HG03457 (cell line): ENCODE measurements at regions not wholly inside any gene's neighbourhood (a gene's known extent, or its start where the extent isn't known, plus 50 kb on each side); places are given as distances from the start of the nearest gene placed in this dataset.

Experiments used
- ATAC-seq: cut with Tn5 transposase; IDR thresholded peaks from one replicate; pipeline ENCODE4 v1.9.1; 2021; ENCODE audit warnings: moderate number of reproducible peaks; ENCODE audit not compliant: unreplicated experiment

DNA sequence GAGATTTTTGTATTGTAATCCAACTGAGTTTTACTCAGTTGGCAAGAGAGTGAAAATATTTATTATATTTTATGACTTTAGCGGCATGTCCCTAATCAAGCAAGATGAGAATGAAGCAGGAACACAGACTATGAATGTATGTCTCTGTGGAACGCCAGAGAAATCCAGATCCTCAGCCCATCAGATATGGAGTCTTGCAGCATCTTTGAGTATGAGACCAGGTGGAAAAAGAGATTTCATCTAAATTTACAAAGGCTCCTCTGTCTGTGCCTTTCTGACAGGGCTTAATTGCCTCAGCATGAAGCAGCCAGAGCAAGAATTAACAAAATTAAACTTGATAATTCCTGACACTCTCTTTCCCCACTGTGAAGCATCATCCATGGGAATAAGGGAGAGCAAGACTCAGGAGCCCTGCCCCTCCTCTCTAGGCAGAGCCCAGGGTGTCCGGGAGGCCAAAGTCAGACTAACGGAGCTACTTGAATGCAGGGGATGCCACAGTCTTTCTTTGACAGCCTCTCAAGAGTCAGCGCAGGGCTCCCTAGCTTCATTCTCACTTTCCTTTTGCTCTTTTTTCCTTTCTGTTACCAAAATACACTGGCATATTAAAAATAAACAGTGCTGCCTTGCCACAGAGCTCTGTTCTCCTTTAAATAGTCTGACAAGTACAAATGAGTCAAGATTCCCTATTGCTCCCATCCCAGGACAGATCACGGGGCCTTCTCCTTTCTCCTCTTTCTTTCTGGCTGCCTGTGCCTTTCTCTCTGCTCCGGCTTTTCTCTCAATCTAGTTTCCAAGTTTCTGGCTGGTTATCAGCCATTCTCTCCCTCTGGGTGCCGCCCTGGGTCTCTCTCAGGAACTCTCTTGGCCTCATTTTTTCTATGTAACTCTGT lies 132.2 kb upstream of the INHBA start:
- ATAC-seq = no peak

DNA sequence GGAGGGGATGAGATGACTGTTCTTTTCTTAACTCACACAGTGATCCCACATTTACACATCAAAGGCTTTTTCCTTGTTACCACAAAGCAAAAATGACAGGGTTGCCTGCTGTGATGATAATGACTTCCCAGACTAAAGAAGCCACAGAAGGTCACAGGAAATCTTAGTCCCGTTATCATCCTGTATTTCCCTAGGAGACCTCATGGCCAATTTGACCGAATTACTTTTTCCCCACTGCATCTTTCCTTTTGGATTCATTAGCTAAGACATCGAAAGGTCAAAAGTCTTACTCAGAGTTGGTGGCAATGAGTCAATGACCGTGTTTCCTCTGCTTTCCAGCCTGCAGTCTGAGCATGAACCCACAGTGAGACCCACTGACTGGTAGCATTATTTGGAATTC lies 130.1 kb upstream of the INHBA start:
- no peak for ATAC-seq

DNA sequence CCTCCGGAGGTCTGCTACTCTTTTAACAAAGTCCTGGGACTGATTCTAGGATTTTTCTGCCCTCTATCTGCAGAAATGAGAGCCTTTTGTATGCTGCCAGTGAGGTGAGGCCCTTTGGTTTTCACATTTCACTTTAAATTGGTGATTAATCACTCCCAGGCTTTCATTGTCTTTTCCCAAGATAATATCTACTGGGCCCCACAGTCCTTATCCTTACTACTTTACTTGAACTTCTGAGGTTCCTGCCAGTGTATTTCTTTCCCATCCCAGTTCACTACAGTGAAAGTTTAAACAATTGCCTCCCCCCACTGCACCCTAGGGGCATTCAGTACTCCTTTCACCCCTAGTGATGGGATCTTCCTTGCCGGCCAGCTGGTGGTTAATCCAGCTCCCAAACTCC lies 127.4 kb upstream of the INHBA start:
- no peak for ATAC-seq

DNA sequence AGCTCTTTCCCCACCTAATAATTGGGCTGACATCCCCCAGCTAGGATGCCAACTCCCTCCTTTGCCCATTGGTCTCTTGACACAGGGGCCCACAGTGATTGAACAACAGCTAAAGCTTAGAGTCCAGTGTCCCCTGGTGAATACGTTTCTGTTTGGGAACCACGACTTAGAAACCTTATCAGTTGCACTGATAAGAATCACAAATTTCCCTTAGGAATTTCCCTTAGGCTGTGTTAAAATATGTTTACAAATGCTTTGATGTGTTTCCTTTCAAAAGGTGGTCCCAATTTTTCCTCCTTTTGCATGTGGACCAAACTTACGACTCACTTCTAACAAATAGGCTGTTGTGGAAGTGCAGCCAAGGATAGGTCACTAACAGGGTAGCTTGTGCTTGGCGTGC lies 126.0 kb upstream of the INHBA start:
- ATAC-seq = no peak

DNA sequence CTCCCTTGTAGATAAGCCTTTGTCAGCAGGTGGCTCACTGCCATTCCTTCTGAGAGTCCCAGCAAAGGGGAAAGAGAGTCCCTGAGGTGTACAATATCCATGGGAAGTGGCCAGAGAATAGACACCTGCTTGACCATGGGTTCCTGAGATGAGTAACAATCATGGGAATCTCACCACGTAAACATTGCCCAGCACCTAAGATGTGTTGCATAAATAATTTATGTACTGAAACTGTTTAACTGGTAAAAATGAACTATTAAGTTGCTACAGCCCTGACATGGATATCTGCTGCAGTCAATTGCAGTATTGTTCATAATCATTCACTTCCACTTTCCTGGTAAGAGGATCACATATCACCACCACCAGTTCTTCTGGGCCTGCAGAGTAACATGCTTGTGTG lies 123.8 kb upstream of the INHBA start:
- no peak for ATAC-seq

DNA sequence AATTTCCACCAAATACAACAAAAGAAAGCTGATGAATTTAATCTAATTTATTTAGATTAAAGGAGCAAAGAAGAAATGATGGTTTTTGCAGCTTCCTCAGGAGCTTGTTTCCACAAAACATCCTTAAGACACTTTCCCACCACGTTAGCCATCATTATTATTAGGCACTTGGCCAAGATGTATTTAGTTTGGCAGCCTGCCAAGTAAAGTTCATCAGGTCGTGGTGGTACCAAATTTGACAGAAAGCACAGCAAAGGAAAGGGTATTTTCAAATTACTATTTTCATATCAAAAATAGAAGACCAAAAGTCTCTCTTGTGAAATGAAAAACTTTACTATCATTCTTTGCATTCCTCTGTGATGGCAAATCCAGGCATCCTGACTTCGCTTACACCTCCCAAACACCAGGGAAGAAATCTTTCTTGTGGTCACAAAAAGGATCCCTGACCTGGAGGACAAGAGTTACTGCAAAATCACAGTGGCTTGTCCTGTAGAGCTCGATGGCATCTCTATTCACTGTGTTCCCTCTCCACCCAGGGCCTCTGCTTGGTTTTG lies 123.1 kb upstream of the INHBA start:
- ATAC-seq = no peak

DNA sequence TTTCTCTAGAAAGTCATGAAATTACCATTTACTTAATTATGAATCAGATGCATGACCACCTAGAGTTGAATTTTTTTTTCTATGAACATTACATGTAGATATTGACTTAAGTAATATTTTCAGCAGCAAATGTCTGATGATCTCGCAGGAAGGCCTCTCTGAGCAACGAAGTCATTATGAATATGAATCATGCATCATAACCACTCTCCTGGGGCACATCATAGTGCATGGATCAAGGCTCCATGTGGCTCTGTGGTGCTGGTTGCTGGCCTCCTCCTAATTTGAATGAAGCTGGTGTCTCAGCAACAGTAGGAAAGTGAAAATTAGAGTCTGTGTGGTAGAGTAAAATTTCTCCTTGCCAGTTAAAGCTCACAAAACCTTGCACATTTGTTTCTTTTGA lies 121.4 kb upstream of the INHBA start:
- ATAC-seq = no peak

DNA sequence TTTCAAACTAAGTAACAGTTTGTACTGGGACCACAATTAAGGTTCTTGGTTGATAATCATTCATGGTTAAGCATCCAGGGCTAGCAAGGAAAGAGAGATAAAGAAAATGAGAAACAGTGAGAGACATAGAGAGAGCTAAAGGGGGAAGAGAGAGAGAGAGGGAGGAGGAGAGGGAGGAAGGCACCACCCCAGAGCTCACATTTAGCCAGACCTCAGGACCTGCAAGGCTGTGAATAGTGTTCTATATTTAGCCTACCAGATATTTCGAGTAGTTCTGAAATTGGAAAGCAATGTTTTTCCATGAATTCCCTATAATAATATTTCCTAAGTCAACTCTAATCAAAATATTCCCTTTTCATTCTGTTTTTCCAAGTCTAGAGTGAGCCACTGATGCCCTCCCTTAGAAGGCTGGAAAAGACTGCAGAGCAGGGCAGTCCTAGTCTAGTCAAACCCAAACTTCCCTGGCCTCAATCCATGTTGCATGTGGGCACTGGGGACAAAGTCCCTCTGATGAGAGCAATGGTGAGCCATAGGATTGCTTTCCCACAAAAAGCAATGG lies 119.4 kb upstream of the INHBA start:
- ATAC-seq = no peak

DNA sequence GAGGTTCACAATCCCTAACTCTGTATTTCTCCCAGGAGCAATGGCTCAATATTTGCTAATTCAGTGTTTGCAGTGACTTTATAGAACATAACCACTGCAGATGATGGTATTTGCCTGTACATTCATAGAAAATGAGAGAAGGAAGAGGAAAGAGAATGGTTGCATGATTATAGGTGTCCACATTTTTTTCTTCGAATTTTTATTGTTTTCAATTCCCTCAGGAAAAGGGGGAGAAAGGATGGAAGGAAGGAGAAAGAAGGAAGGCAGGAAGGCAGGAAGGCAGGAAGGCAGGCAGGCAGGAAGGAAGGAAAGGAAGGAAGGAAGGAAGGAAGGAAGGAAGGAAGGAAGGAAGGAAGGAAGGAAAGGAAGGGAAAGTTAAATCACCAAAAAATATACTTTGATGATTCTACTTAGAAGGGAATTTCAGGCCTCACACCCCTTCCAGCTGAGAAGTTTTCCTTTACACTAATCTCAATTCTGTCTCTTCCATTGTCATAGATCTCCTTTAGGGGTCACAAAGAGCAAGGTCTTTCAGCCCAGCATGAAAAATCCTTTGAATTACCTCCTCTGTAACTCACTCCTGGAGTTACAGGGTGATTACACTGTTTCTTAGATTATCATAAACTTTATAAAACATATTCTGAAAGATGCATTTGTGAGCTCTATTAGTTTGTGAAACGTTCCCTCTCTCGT lies 118.8 kb upstream of the INHBA start:
- ATAC-seq = no peak

DNA sequence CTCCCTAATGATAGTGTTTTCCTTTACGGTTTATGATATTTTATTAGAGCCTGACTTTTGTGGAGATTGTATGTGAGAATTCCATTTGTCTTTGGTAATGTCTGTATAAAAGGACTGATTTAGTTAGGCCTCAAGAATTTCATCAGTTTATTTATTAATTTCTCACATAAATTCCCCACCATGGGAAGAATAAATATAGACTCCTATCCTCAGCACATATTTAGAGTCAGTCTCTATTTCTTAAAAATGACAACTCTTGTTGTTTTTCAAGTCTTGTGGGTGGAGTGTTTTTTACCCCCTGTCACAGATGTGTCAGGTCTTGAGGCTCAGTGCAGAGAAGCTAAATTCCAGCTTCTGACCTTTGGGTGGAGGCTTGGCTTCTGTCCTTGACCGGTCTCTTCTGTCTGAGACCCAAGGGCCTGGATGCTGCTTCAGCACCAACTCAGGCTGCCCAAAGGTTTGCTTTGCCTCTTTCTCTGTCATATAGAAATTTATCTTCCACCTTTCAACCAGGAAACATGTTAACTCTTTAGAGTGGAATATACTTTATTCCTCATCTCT lies 117.3 kb upstream of the INHBA start:
- ATAC-seq = no peak

DNA sequence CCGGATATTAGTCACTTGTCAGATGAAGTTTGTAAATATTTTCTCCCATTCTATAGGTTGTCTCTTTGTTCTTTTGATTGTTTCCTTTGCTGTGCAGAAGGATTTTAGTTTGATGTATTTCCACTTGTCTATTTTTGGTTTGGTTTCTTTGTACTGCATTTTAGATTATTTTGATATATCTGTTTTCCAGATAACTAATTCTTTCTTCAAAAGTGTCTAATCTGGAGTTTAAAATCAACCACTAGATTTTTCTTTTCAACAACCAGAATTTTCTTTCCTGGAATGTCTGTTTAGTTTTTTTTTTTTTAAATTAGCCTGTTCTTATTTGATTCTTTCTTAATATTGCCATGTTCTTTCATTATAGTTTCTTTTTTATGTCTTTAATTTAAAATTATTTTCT lies 116.8 kb upstream of the INHBA start:
- ATAC-seq = no peak

DNA sequence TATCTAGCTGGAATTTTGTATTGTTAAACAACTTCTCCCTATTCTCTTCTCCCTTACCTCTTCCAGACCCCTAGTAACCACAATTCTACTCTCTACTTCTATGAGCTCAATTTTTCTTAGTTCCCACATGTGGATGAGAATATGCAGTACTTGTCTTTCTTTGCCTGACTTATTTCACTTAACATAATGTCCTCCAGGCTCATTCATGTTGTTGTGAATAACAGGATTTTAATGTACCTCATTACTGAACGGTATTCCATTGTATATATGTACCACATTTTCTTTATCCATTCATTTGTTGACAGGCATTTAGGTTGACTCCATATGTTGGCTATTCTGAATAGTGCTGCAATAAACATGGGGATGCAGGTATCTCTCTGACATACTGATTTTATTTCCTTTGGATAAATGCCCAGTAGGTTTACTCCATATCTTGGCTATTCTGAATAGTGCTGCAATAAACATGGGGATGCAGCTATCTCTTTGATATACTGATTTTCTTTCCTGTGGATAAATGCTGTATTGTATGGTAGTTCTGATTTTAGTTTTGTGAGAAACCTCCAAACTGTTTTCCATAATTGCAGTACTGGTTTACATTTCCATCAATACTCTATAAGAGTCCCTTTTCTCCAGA lies 116.0 kb upstream of the INHBA start:
- ATAC-seq = no peak

DNA sequence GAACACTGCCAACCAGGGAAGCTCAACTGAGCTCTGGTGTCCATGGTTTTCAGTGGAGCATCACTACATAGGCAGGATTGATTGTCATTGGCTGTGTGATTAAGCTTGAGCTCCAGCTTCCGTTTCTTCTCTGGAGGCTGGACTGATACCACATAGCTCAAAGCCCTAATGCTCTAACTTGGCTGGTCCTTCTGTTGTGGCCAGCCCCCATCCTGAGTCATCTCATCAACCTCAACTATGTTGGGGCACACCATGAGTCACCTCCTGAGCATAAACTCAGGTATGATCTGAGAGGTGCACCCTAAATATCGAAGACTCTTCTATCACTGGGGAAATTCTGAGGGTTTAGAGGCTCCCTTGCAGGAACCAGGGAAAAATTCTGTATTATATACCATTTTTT lies 114.5 kb upstream of the INHBA start:
- no peak for ATAC-seq

DNA sequence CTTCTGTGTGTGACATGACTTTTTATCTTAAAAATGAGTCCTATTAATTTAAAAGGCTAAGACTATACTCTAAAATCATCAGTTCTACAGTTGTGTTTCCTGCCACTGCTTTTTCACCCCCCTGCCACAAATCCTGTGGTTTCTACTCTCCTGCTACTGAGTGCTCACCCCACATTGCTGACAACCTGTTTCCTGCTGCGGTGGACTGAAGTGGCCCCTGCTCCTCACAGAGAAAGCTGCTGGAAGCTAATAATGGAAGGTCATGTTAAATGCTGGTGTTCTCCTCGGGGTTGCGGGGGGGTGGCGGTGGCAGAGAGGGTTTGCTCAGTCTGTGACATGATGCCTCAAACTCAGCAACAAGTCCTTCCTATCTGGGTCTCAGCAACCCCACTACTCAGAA lies 113.2 kb upstream of the INHBA start:
- ATAC-seq = no peak

DNA sequence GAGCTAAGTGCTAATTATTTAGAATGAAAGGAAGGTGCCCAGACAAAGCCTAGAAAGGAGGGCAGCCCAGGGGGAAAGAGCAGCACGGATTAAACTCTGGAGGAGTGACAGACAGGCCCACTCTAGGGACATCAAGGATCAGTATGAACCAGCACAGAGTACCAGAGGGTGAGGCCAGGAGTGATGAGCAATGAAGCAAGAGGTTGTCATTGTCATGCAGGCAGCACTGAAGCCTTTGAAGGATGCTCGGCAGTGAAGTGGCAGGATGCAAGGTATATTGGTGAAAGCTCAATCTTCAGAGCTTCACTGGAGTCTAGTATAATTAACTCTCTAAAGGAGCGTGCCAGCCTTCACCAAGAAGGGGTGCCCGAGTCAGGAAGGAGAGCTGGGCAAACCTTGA lies 112.0 kb upstream of the INHBA start:
- no peak for ATAC-seq

DNA sequence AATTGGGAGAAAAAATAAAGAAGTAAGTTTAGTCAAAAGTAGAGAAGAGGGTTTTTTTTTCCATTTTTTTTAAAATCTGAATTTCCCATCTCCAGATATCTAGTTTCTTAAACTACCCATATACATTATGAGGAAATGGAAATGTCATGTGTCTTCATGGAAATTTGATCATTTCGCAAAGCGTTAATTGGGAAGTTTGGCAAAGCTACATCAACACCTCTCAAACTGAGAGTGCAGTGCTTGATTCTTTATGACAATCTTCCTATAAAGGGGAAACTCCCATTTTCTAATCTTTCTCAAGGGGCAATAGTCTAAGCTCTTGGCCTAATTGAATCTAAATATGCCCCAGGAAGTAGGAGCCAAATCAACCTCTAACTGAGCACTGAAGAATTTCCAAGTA lies 110.4 kb upstream of the INHBA start:
- ATAC-seq = no peak

DNA sequence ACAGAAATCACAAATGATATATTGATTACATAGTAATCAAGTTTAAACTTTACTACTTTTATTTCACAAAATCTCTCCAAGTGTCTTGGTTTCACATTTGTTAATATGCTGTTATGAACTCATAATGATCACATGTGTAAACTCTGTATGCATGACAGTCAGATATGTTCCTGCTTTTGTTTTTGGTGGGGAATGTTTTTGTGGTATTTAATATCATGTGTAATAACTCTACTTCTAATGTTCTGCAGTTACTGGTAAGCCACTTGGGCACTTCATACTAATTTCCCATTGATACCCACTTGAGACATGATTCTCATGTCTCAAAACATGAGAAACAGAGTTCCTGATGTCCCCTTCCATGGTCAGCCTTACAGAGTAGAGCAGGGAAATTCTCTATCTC lies 109.1 kb upstream of the INHBA start:
- no peak for ATAC-seq

DNA sequence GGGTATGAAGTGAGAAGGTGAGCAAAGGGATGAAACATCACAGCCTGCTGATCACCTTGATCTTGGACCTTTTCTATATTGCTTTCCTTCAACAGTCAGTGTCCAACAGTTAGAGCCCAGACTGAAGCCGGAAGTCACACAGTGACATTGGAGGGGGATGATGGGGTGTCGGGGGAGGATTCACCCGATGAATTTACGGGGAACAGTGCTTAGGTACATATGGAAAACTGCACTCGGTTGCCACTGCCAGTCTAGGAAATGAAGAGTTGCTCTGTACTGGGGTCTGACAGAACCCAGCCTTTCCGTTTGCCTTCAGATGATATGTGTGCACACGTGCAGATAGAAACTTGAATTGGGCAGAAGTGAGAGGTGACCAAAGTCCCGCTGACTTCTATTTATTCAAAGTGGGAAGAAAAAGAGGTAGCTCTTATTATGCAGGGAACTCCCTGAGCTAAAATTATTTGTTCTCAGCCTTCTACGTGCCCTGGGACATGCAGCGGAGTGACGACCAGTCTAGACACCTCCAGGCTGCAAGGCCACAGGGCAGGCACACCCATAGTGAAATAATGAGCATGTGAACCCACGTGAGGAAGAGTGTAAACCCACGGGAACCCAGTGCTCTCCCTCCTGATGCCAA lies 107.2 kb upstream of the INHBA start:
- peak; percentile 77 for ATAC-seq

DNA sequence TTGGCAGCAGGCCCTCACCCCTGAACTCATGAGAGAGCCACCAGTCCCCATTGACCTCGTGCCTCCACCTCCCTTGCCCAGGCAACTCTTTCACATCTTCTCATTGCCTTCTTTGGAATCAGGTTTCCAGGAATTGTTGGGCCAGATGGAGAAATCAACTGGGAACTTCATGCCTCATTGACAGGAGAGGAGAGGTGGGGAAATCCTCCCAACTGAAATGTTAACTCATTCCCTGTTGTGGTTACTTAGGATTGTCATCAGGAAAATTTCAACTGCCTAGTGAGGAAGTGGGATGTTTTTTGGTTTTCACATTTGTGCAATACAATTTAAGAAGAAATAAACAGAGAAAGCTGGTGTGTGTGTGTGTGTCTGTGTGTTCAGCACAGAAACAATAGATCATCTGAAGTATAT lies 106.6 kb upstream of the INHBA start:
- no peak for ATAC-seq

DNA sequence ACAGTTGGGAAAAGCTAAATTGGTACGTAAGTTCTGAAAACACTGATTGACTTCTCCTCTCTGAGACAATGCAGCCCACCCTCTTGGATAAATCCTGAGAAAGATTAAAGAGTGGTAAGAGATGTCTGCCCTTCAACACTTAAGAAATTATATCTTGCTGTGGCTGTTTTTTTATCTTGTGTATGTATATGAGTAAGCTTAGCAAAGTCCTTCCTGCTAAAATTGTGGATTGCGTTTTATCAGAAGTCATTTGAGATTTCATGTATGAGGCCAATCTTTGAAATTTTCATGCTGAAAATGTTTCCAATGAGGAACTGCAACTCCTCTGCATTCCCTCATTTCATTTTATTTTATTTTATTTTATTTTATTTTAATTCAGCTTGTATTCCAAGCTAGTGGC lies 106.2 kb upstream of the INHBA start:
- no peak for ATAC-seq

DNA sequence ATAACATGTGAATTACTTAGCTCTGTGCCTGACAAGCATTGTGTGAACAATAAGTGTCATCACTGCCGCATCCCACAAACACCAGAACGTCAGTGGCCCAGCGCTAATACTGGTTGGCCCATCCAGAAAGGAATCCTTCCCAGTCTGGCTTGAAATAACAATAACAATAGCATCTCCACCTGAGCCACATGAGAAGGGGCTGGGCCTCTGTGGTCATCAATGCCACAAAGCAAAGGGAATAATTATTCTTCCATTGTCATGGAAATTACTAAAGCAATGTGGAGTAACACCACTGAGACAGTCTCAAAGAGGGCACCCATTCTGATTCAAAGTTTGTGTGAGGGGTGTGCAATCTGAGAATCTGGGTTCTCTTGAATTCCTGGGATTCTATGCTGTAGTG lies 105.7 kb upstream of the INHBA start:
- no peak for ATAC-seq
